IPS DF 4.7 (cell line): ENCODE measurements at regions not wholly inside any gene's neighbourhood (a gene's known extent, or its start where the extent isn't known, plus 50 kb on each side); places are given as distances from the start of the nearest gene placed in this dataset.

Experiments
- DNase-seq: peaks from one replicate; pipeline ENCODE4 v3.0.0-alpha.2; 2013; ENCODE audit warnings: low spot score; ENCODE audit errors: extremely low read depth

GRCh38 chr5:125004009-125004408 is 257.6 kb upstream of the ZNF608 start:
- no peak for DNase-seq

GRCh38 chr5:125005266-125005665 is 258.8 kb upstream of the ZNF608 start:
- DNase-seq = no peak

- no peak for DNase-seq
Measured at GRCh38 chr5:125006011-125006685, 259.7 kb upstream of the ZNF608 start.

GRCh38 chr5:125010356-125010755 is 263.9 kb upstream of the ZNF608 start:
- DNase-seq = no peak

- DNase-seq = no peak
Measured at GRCh38 chr5:125011014-125011413, 264.6 kb upstream of the ZNF608 start.

- DNase-seq = no peak
Measured at GRCh38 chr5:125011419-125011818, 265.0 kb upstream of the ZNF608 start.

GRCh38 chr5:125011947-125012346 is 265.5 kb upstream of the ZNF608 start:
- DNase-seq = no peak

- DNase-seq = no peak
Measured at GRCh38 chr5:125012727-125013451, 266.4 kb upstream of the ZNF608 start.

- no peak for DNase-seq
Measured at GRCh38 chr5:125014202-125014601, 267.8 kb upstream of the ZNF608 start.

GRCh38 chr5:125017796-125018195 is 271.4 kb upstream of the ZNF608 start:
- no peak for DNase-seq

- no peak for DNase-seq
Measured at GRCh38 chr5:125023673-125024072, 277.2 kb upstream of the ZNF608 start.

- DNase-seq = no peak
Measured at GRCh38 chr5:125026867-125027731, 280.7 kb upstream of the ZNF608 start.

GRCh38 chr5:125032286-125032685 is 285.8 kb upstream of the ZNF608 start:
- DNase-seq = no peak

GRCh38 chr5:125033602-125034001 is 287.2 kb upstream of the ZNF608 start:
- DNase-seq = no peak

GRCh38 chr5:125034331-125034730 is 287.9 kb upstream of the ZNF608 start:
- no peak for DNase-seq

- DNase-seq = no peak
Measured at GRCh38 chr5:125036494-125036893, 290.1 kb upstream of the ZNF608 start.

GRCh38 chr5:125037020-125037419 is 290.6 kb upstream of the ZNF608 start:
- DNase-seq = no peak

GRCh38 chr5:125037530-125037929 is 291.1 kb upstream of the ZNF608 start:
- DNase-seq = no peak

- no peak for DNase-seq
Measured at GRCh38 chr5:125038477-125038876, 292.0 kb upstream of the ZNF608 start.

- DNase-seq = no peak
Measured at GRCh38 chr5:125041798-125042197, 295.4 kb upstream of the ZNF608 start.

- DNase-seq = no peak
Measured at GRCh38 chr5:125042261-125042890, 295.9 kb upstream of the ZNF608 start.
